Effector CD8-positive, alpha-beta T cell (primary cell): ENCODE measurements at regions not wholly inside any gene's neighbourhood (a gene's known extent, or its start where the extent isn't known, plus 50 kb on each side); places are given as distances from the start of the nearest gene placed in this dataset.

Source experiments
- DNase-seq: peaks from one replicate; lab custom pipeline; 2025; lab: John Stamatoyannopoulos, UW

GRCh38 chr14:61948376-61948775, 186.2 kb downstream of the SNAPC1 start:
- DNase-seq: no peak

GRCh38 chr14:61950340-61950739, 188.1 kb downstream of the SNAPC1 start:
- DNase-seq: no peak

GRCh38 chr14:61953602-61954001, 191.4 kb downstream of the SNAPC1 start:
- DNase-seq: no peak

GRCh38 chr14:61954306-61954705, 192.1 kb downstream of the SNAPC1 start:
- DNase-seq: no peak

- no peak for DNase-seq
Observed at GRCh38 chr14:61956517-61956916, 194.3 kb downstream of the SNAPC1 start.

GRCh38 chr14:61959348-61959747, 197.1 kb downstream of the SNAPC1 start:
- no peak for DNase-seq

- DNase-seq: no peak
Observed at GRCh38 chr14:61961369-61961768, 199.1 kb downstream of the SNAPC1 start.

GRCh38 chr14:61963926-61964325, 201.7 kb downstream of the SNAPC1 start:
- no peak for DNase-seq

GRCh38 chr14:61965030-61965745, 203.0 kb downstream of the SNAPC1 start:
- DNase-seq: no peak

GRCh38 chr14:61968207-61968606, 206.0 kb downstream of the SNAPC1 start:
- DNase-seq: no peak

- no peak for DNase-seq
Observed at GRCh38 chr14:61972711-61973110, 210.5 kb downstream of the SNAPC1 start.

- DNase-seq: no peak
Observed at GRCh38 chr14:61973981-61974380, 211.8 kb downstream of the SNAPC1 start.

- no peak for DNase-seq
Observed at GRCh38 chr14:61977217-61977616, 215.0 kb downstream of the SNAPC1 start.

GRCh38 chr14:61988240-61988639, 226.0 kb downstream of the SNAPC1 start:
- DNase-seq: no peak

- DNase-seq: no peak
Observed at GRCh38 chr14:61992139-61992538, 229.9 kb downstream of the SNAPC1 start.

- no peak for DNase-seq
Observed at GRCh38 chr14:61992926-61993325, 230.7 kb downstream of the SNAPC1 start.

GRCh38 chr14:61994589-61994988, 232.4 kb downstream of the SNAPC1 start:
- DNase-seq: no peak

GRCh38 chr14:61996753-61997152, 234.5 kb downstream of the SNAPC1 start:
- no peak for DNase-seq

GRCh38 chr14:61997161-61997560, 234.9 kb downstream of the SNAPC1 start:
- DNase-seq: no peak

GRCh38 chr14:62001963-62002362, 239.7 kb downstream of the SNAPC1 start:
- DNase-seq: no peak

- DNase-seq: no peak
Observed at GRCh38 chr14:62002642-62003041, 240.4 kb downstream of the SNAPC1 start.

GRCh38 chr14:62003701-62004100, 241.5 kb downstream of the SNAPC1 start:
- no peak for DNase-seq

GRCh38 chr14:62006116-62006731, 244.0 kb downstream of the SNAPC1 start:
- no peak for DNase-seq

- no peak for DNase-seq
Observed at GRCh38 chr14:62015243-62015642, 253.0 kb downstream of the SNAPC1 start.
